HTR-8/SVneo (cell line): ENCODE measurements at regions not wholly inside any gene's neighbourhood (a gene's known extent, or its start where the extent isn't known, plus 50 kb on each side); places are given as distances from the start of the nearest gene placed in this dataset.

Source experiments
- DNase-seq: peaks from one replicate; pipeline ENCODE4 v3.0.0; 2011; ENCODE audit warnings: low spot score, mixed read lengths; ENCODE audit not compliant: insufficient read length
- FAIRE-seq: peaks from 2 replicates; lab custom pipeline; 2011; peaks lifted over from hg19 to GRCh38; lab: Jason Lieb, UNC

DNA sequence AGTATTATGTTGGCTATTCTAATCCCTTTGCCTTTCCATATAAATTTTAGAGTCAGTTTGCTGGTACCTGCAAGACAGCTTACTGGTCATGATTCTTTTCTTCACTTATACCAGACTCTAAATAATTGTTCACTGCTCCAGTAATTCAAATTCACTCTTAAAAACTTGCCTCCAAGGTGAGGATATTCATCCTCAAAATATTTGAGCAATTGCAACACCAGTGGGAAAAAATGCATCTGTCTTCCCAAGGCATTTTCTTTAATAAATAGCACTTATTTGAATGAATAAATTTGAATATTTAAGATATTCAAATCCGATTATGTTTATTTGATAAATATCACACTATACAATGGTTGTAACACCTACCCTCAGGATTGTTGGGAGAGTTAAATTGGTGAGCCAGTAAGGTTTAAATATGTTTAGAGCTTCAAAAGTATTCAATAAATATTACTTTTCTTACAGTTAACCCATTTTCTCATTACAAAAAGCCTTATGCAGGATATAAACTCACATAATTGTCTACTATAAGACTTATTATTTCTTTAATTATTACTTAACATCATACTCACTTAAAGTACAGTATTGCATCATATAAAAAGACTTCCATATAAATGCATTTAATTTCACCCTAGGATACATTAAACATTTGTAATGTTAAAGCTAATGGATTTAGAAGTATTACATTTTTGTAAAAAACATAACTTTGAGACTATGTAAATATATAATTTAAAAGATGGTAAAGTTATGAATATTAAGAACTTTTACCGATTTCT lies 285.6 kb downstream of the SAMD5 start:
- no peak for FAIRE-seq
- DNase-seq: no peak

DNA sequence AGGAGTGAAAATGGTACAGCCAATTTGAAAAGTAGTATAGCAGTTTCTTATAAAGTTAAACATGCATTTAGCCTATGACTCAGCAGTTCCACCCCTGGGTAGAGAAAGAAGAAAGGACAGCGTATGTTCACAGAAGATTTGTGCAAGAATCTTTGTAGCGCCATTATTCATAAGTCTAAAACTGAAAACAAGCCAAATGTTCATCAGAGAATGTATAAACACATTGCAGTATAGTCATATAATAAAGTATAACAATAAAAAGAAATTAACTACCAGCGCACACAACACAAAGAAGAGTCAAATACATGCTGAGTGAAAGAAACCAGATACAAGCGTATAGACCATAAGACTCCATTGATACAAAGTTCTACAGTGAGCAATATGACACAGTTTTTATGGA lies 294.0 kb downstream of the SAMD5 start:
- no peak for DNase-seq

DNA sequence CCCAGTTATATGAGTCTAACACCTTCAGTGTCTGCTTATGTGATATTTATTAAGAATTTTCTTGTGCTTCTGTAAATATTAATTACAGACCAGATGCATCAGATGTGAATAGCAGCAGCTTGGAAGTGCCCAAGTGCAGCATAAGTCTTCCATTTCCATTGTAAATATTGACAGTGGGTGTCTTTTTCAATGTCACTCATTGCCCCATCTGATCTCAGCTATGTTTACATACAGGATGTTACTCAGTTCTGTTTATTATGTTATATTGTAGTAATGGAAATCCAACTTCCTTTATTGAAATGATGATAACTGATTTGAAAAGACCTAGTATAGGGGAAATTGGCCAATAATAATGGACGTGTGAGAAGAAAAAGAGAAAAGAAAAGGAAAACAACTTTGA lies 296.7 kb downstream of the SAMD5 start:
- no peak for DNase-seq
- no peak for FAIRE-seq

More for the DNA sequence above, 294.0 kb downstream of the SAMD5 start:
- no peak for FAIRE-seq

DNA sequence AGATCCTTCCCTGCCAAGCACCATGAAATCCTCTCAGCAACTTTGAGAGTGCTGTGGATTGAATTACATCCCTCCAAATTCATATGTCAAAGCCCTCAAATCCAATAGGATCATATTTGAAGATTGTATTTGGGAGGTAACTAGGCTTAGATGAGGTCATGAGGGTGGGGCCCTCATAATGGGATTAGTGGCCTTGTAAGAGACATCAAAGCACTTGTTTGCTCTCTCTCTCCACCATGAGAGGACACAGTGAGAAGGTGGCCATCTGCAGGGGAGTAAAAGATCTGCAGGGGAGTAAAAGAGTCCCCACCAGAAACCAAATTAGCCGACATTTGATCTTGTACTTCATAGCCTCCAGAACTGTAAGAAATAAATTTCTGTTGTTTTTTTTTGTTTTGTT lies 298.2 kb downstream of the SAMD5 start:
- DNase-seq: no peak
- FAIRE-seq: no peak

DNA sequence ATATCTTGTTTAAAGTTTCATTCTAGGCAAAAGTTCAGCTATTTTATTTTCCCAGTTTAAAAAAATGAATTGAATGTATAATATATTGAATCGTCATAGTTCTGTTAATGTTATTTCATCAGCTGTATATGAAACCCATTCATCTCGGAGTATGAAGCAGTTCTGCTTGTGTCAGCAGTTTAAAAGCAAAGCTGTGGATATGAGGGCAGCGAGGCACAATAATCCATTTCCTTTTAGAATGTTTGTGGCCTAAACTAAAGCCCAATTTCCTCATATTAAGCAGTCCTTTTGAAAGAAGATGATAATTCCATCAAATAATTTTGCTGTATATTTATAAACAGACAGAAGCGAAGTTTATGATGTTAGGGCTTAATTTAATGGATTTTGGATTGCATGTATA lies 300.1 kb downstream of the SAMD5 start:
- FAIRE-seq (no peak), DNase-seq (no peak)

DNA sequence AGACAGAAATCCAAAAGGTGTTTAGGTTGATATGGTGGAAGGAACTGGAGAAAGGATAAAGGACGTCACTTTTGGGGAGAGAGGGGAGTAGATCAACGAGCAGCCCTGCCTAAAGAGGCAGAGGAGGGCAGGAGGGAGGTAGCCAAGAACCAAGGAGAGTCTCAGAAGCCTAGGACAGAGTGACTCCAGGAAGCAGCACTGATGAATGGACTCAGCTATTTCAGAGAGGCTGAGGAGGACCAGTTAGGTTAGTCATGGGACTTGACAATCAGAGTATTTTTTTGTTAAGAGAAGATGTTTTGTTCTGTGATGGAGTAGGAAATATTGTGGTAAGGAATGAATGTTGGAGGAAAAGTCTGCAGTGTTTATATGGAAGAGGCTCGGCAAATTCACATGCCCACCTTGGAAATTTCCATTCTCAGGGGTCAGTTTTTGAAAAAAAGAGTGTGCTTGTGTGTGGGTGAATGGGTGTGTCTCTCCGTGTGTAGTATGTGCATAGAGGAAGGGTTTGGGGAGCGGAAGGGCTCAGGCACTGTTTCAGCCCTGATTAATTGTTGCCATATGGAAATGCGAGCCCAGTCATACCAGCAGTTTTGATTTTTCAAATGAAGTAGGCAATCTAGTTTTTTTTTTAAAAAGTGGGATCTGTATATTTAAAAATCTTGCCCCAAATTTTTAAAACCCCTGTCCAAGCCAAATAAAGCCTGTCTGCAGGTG lies 303.6 kb downstream of the SAMD5 start:
- DNase-seq (no peak), FAIRE-seq (no peak)

DNA sequence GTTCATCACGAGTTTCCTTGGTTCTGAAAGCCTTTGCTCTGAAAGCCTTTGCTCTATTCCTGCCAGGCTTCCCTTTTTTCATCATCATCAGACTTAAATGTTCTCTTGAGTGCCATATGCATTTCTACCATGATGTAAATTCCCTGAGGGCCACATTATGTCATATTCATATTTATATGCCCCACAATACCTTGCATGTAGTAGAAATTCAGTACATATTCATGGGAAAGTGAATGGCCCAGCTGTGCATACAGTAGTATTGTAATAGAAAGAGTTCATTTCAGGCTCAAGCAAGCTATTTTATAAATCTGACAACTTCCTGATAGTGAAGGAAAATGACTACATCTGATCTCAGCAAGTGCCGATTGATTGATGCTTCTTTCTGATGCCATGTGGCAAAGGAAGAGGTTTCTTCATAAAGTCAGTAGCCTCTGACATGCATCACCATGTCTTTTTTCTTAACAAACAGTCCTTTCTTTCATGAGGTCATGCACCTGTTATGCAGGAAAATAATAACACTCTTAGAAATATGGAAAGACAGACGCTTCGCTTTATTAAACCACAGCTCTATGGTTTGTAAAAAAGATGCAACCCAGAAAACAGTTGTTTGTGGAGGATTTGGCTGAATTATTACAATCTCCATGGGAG lies 308.7 kb downstream of the SAMD5 start:
- DNase-seq (no peak), FAIRE-seq (no peak)

DNA sequence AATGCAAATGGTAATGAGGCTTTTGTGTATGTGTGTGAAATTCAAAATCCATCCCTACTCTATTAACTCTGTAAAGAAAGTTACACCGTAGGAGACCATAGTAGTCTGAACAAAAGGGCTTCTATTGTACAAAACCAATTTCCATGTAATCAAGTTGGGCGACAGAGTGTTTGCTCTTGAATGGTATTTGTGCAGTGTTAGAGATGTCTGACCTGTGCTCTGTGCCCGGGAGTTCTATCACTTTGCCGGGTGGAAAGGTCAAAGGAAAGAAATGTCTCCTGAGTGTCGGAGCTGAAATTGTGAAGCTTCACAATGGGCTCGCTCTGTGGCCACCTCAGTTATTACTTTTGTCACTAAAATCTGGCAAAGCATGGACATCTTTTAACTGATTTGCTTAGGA lies 312.0 kb downstream of the SAMD5 start:
- no peak for FAIRE-seq
- no peak for DNase-seq

DNA sequence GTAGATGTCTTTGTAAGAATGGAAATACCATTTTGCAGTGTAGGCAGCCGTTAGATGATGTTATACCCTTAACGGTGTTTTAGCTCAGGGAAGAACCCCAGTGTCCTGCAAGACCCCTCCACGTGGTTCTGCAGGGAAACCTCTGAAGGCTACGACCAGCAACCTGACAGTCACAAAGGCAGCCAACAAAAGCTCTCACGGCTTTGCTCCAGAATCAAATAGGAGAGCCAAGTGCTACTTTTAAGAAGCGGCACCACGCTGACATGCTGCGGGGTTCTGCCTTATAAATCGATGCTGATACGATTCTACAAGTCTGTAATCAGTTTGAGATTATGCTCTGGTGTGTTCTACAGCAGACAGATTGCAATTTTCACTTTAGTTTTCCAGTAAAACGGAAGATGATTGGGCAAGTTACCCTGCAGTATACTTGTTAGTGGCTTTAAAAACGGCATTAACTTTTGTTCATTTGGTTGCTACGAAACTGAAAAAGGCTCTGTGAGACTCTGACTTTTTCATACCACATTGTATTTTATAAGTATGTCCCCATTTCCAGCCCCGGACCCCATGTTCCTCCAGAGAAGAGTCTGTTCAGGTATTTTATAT lies 312.9 kb downstream of the SAMD5 start:
- FAIRE-seq (no peak), DNase-seq (no peak)

DNA sequence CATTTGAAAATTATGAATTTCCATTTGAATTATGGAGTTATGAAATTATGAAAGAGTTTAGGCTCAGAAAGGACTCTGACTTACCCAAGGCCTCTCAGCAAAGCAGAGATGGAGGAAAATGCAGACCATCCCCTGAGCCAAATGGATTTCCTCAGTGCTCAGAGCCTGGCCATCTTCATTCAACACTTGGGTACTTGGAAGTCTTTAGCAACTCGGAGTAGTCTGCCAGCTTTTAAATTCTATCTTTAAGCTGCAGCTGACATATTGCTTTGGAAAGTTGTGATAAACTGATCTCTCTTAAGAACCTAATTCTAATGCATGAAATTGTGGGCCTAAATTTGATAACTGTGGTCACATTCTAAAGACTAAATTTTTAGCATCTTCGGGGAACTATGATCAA lies 315.4 kb downstream of the SAMD5 start:
- FAIRE-seq (no peak), DNase-seq (no peak)

DNA sequence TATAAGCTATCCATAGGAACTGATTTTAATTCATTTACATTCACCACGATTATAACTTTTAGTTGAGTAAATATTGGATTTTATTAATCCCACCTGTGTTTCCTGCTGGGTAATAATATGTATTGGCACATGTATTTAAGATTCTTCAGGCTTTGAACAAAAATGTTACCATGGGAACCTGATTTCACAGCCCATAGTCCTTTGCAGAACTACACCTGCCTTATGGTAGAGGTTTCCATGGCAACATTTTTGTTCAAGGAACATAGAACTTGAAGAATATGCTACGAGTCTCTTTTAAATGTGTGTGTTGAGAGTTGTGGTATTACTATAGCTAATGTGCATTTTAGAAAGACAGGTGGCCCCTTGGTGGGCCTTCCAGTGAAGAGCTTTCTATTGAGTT lies 317.4 kb downstream of the SAMD5 start:
- DNase-seq (no peak), FAIRE-seq (no peak)

DNA sequence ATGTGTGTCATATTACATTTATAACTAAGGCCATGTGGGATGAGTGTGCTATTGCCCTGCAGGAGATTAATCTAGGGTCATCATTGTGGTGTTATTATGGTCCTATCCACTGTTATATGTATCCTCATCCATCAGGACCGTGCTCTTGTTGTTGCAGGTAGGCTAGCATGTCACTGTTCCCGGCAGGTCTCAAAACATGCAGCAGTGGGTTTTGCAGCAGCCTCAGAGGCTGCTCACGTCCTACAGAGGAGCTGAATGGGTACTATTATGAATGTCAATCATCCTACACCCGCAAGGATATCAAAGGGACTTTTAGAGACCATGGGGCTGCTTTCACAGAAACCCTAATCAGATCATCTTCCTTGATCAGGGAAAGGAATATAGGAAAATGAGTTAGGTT lies 318.2 kb downstream of the SAMD5 start:
- no peak for DNase-seq
- FAIRE-seq: no peak

DNA sequence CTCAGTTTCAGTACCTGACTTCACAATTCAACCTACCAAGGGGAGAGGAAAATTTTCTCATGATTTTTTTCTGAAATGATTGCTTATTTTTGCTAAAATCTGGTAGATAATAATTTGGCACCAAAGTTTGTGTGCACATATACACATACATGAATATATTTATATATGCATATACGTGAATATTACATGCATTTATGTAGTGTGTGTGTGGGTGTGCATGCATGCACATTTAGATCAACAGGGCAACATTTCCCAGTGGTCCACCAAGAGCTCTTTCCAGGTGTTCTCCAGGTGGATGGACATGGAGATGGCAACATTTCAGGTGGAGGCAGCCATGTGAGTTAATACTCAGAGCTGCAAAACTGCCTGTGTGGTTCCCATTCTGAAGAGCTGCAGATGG lies 320.9 kb downstream of the SAMD5 start:
- no peak for FAIRE-seq
- DNase-seq: no peak

DNA sequence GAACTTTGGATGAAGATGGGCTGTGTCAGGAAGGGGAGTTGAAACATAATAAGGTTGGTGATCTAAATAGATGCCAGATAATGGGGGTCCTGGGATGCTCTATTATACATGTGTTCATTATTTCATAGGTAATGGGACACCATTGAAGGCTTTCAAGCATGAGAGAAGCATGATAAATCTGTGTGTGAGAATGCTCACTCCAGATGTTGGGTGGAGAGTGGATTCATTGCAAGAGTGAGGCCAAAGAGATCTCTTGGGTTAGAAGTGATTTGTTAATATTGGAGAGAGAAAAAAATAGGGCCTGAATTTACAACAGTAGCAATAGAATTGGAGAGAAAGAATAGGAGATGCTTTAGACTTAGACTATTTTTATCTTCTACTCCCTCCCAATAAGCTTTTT lies 321.3 kb downstream of the SAMD5 start:
- FAIRE-seq (no peak), DNase-seq (no peak)

DNA sequence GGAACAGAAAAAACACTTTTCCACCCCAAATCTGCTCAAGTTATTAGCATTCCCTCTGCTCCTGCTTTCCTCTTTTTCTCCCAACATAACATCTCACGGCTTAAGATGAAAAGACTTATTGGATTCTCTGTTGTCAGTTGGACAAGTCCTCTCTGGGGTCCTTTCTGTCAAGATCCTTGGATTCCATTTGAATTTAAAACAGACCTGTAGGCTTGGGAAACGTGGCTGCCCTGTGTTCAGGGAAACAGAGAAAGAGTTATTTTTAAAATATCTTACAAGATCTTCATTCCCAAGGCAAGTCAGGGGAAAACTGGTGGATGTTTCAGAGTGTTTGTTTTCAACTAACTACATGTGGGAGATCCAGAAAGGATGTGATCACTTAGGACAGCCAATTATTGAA lies 322.9 kb downstream of the SAMD5 start:
- no peak for FAIRE-seq
- DNase-seq: no peak

DNA sequence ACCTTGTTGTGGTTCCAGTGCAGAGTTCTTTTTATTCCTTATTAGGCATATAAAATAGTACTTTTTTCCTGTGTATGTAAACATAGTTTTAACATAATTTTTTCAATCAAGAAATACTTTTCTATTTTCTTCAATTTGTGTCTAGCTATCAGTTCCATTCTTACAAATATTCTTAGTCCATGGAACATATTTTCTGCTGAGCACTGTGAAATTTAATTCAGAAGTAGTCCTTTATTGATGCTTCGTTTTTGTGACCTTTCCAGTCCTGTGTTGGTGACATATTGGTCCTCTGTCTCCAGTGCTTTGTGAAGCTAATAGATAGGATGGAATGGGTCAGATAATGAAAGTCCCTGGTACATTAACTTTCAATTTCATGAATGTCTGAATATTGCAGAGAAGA lies 325.1 kb downstream of the SAMD5 start:
- DNase-seq (no peak), FAIRE-seq (no peak)

DNA sequence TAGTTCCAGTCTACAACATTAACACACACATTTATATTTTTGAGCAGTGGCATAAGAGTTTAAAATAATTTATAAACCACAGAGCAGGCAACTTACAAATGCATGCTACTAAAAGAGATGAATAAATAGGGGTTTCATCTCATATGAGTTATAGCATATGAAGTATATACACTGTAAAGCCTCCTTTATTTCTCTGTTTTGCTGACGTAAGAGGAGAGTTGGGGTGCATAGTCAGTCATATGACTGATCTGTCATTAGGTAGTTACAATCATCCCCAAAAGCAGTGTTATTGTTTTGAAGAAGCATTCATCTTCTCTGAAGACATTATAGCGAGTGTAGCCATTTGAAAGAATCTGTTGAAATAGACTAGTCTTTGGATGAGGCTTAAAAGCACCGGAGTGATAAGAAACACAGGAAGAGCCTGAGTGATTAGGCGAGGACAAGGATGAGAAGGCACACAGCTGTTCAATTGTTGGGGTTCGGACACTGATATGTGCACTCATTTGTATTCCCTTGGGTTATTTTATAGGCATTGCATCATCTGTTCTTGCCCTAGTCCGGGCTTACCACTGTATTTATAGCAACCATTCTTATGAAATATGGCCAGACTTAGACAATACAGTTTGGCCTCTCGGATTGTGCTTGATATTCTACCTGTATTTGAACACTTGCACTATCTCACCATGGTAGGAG lies 325.7 kb downstream of the SAMD5 start:
- DNase-seq (no peak), FAIRE-seq (no peak)

DNA sequence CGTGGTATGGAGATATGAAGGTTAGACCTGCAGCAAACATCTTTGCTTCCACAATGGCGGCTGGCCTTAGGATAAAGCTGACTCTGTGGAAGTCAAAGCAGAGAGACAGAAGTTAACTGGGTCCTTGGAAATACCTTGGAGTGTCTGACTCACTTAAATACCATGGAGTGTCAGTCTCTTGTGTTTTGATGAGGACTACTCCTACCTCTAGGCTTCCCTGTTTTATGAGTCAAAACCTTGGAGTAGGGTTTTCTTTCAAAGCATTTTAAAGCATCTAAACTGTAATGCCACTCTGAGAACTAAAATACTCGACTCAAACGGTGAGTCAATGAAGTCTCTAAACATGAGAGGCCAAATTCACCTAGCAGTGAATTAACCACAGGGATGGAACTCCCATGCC lies 329.1 kb downstream of the SAMD5 start:
- FAIRE-seq (no peak), DNase-seq (no peak)

DNA sequence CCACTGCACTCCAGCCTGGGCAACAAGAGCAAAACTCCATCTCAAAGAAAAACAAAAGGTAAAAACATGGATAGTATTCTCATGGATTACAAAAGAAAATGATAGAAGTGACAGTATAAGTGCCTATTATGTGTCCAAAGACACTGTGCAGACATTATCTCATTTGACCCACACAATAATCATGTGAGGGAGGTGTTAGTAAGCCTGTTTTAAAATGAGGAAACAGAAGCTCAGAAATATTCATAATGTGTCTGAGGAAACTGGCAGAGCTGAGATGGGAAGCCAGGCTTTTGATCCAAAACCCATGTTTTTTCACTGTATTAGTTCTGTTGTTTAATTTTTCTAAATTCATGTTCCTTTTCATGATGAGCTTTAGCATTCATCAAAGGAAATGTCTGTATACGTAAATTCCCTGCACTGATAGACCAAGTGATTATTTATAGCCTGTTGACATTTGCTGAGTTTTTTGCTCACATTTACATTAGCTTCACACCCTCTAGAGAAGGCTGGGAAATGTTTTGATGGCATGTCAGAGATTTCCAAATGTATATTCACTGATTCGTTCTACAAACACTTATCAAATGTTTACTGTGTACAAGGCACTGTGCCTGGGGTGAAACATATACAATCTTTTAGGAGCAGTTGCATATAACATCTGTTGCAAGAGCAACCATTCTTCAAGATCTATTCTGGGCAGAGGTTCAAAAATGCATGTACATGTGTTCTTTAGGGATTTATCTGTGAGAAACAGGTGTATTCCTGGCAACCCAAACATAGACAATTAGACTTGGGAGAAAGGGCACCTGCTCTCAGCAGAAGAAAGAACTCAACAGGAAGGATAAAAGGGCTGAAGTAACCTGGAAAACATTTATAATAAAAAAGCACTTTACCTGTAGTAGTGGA lies 331.5 kb downstream of the SAMD5 start:
- no peak for DNase-seq
- FAIRE-seq: no peak
